ENCODE measurements at regions not wholly inside any gene's neighbourhood (a gene's known extent, or its start where the extent isn't known, plus 50 kb on each side); places are given as distances from the start of the nearest gene placed in this dataset.

- no peak overlapping the region for H3K4me3 ChIP-seq (ENCODE audit: low read depth, low read length)
- TF ChIP-seq CTCF (conservative IDR thresholded peaks at IDR 0.05; ENCODE audit: low read depth, low read length) = no peak
- no peak for DNase-seq (ENCODE audit: low read depth)
Measured at GRCh38 chr9:38342532-38342931, 50.0 kb upstream of the ALDH1B1 start.

GRCh38 chr9:38342096-38342495 is 50.4 kb upstream of the ALDH1B1 start:
- no peak overlapping the region for H3K4me3 ChIP-seq (ENCODE audit: low read depth, low read length)
- DNase-seq (ENCODE audit: low read depth) = no peak
- TF ChIP-seq CTCF (conservative IDR thresholded peaks at IDR 0.05; ENCODE audit: low read depth, low read length) = no peak

- DNase-seq (ENCODE audit: low read depth) = peak; percentile 46
- no peak overlapping the region for H3K4me3 ChIP-seq (ENCODE audit: low read depth, low read length)
- no peak for TF ChIP-seq CTCF (conservative IDR thresholded peaks at IDR 0.05; ENCODE audit: low read depth, low read length)
Measured at GRCh38 chr9:38339496-38339895, 53.0 kb upstream of the ALDH1B1 start.

GRCh38 chr9:38339087-38339486 is 53.4 kb upstream of the ALDH1B1 start:
- peak; percentile 18 for TF ChIP-seq CTCF (conservative IDR thresholded peaks at IDR 0.05; ENCODE audit: low read depth, low read length)
- DNase-seq (ENCODE audit: low read depth) = peak; percentile 59
- H3K4me3 ChIP-seq (ENCODE audit: low read depth, low read length) = no peak overlapping the region

- H3K4me3 ChIP-seq (ENCODE audit: low read depth, low read length) = no peak overlapping the region
- no peak for DNase-seq (ENCODE audit: low read depth)
- TF ChIP-seq CTCF (conservative IDR thresholded peaks at IDR 0.05; ENCODE audit: low read depth, low read length) = no peak
Measured at GRCh38 chr9:38338342-38339018, 54.0 kb upstream of the ALDH1B1 start.

GRCh38 chr9:38337706-38338264 is 54.7 kb upstream of the ALDH1B1 start:
- H3K4me3 ChIP-seq (ENCODE audit: low read depth, low read length) = no peak overlapping the region
- no peak for TF ChIP-seq CTCF (conservative IDR thresholded peaks at IDR 0.05; ENCODE audit: low read depth, low read length)
- no peak for DNase-seq (ENCODE audit: low read depth)

- TF ChIP-seq CTCF (conservative IDR thresholded peaks at IDR 0.05; ENCODE audit: low read depth, low read length) = no peak
- DNase-seq (ENCODE audit: low read depth) = no peak
- no peak overlapping the region for H3K4me3 ChIP-seq (ENCODE audit: low read depth, low read length)
Measured at GRCh38 chr9:38337181-38337580, 55.3 kb upstream of the ALDH1B1 start.

All from choroid plexus epithelial cell (primary cell).